Choroid plexus epithelial cell (primary cell): ENCODE measurements at regions not wholly inside any gene's neighbourhood (a gene's known extent, or its start where the extent isn't known, plus 50 kb on each side); places are given as distances from the start of the nearest gene placed in this dataset.

Experiments used
- DNase-seq: peaks from one replicate; pipeline ENCODE4 v3.0.0-alpha.2; 2010; ENCODE audit warnings: low read depth
- H3K4me3 ChIP-seq: 2 replicates; pipeline ENCODE4 v1.5.1; 2011; ENCODE audit warnings: low read depth, mild to moderate bottlenecking, control low read depth, low read length, moderate library complexity
- CTCF ChIP-seq: conservative IDR thresholded peaks from 2 replicates; pipeline ENCODE4 v1.5.1; 2011; ENCODE audit warnings: low read depth, mild to moderate bottlenecking, control low read depth, inconsistent platforms, low read length, moderate library complexity

GRCh38 chr21:31482460-31482859, 138.4 kb upstream of the TIAM1 start:
- H3K4me3 ChIP-seq, result no peak overlapping the region
- peak; percentile 13 for DNase-seq
- TF ChIP-seq CTCF, result no peak

DNA sequence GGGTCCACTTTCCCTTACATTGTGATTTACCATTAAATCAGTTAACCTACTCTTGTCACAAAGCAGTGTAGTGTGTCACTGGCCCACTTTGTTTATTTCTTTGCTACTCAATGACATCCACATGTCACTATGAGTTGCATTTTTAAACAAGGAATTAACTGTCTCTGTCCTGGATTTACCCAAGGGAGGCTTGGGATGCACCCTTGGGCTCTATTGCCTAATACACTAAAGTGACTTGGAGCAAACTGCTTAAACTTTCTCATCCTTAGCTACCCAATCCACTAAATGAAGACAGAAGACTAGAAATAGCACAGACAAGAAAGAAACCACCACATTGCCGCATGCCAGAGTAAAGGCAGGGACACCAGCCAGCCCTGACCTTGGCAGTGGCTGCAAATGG, 136.2 kb upstream of the TIAM1 start:
- H3K4me3 ChIP-seq, result no peak overlapping the region
- no peak for TF ChIP-seq CTCF
- DNase-seq, result no peak

DNA sequence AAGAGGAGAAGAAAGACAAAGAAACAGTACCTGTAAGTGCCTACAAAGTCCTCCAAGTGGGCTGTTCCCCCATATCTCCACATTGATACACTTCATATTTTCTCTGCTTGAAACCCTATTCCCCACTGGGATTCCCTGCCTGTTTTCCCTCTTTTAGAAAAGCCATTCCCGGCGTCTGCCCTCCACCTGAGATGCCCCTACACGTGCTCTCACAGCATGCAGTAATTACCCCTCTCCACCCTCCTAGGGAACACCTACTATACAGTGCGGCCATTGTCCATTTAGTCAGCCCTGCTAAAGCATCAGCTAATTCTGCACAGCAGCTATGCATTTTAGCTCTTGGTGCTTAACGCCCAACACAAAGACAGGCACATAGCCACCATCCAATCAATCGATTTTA, 135.7 kb upstream of the TIAM1 start:
- H3K4me3 ChIP-seq, result no peak overlapping the region
- DNase-seq, result no peak
- TF ChIP-seq CTCF, result no peak

DNA sequence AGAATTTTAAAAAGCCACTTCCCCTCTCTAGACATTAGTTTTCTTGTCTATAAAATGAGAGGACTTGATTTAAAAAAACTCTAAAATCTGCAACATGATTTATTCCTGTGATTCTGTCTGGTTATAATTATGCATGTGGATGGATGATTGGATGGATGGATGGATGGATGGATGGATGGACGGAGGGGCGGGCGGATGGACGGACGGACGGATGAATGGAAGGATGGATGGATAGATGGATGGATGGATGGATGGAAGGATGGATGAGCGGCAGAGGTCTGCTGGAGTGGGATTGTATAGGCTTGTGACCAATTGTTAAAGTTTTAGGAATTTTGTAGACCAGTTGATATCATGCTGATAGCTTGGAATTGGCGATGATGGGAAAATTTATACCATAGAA, 135.2 kb upstream of the TIAM1 start:
- H3K4me3 ChIP-seq, result no peak overlapping the region
- TF ChIP-seq CTCF, result no peak
- no peak for DNase-seq

- no peak overlapping the region for H3K4me3 ChIP-seq
- peak; percentile 24 for DNase-seq
- TF ChIP-seq CTCF, result peak; percentile 32
Observed at GRCh38 chr21:31476263-31477022, 132.4 kb upstream of the TIAM1 start.

DNA sequence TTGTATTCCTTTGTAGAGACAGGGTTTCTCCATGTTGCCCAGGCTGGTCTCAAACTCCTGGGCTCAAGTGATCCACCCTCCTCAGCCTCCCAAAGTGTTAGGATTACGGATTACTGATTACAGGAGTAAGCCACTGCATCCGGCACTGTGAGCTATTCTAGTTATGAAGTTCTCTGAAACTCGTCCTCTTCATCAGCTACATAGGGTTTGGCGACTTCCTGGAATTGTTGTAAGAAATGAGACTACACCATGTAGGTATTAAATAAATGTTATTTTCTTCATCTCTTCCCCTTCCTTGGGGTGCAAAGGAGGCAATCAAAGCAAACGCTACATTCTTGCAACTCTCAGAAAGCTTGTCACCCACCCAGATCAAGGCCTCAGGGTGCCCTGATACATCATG, 131.2 kb upstream of the TIAM1 start:
- no peak for TF ChIP-seq CTCF
- no peak overlapping the region for H3K4me3 ChIP-seq
- DNase-seq, result no peak

DNA sequence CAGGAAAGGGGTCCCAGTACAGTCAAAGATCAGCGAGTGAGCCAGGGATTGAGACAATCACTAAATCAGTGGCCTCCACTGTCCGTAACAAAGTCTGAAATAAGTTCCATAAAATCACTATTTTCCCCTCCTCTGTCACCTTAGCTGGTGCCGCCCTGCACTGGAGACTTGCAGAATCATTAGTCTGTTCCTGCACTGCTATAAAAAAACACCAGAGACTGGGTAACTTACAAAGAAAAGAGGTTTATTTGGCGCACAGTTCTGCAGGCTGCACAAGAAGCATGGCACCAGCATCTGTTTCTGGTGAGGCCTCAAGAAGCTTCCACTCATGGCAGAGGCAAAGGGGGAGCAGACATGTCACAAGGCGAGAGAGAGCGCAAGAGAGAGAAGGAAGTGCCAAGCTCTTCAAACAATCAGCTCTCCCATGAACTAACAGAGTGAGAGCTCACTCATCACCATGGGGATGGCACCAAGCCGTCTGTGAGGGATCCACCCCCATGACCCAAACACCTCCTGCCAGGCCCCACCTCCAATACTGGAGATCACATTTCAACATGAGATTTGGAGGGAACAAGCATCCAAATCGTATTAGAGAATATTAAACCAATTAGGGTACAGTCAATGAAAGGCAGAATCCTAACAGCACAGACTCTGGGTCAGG, 129.8 kb upstream of the TIAM1 start:
- TF ChIP-seq CTCF, result no peak
- no peak for DNase-seq
- no peak overlapping the region for H3K4me3 ChIP-seq
